LNCaP clone FGC (cell line): ENCODE measurements at regions not wholly inside any gene's neighbourhood (a gene's known extent, or its start where the extent isn't known, plus 50 kb on each side); places are given as distances from the start of the nearest gene placed in this dataset.
"Not testable (repeated sequence)": the region's sequence is repeated elsewhere in the genome, so short reads cannot be mapped to it uniquely, and the experiment has no call there.

Experiments
- DNase-seq: peaks from one replicate; pipeline ENCODE4 v3.0.0-alpha.2; 2011; ENCODE audit warnings: low read depth
- H3K4me3 ChIP-seq: 2 replicates; pipeline ENCODE4 v1.5.1; 2011; ENCODE audit warnings: mild to moderate bottlenecking, low read depth, low read length, control low read depth
- TF ChIP-seq, protein P1 (sequence below): IDR thresholded peaks from 2 replicates; pipeline ENCODE4 v1.5.1; 2012; ENCODE audit warnings: mild to moderate bottlenecking; ENCODE audit not compliant: control insufficient read depth, insufficient read depth; ENCODE audit errors: extremely low read depth

DNA sequence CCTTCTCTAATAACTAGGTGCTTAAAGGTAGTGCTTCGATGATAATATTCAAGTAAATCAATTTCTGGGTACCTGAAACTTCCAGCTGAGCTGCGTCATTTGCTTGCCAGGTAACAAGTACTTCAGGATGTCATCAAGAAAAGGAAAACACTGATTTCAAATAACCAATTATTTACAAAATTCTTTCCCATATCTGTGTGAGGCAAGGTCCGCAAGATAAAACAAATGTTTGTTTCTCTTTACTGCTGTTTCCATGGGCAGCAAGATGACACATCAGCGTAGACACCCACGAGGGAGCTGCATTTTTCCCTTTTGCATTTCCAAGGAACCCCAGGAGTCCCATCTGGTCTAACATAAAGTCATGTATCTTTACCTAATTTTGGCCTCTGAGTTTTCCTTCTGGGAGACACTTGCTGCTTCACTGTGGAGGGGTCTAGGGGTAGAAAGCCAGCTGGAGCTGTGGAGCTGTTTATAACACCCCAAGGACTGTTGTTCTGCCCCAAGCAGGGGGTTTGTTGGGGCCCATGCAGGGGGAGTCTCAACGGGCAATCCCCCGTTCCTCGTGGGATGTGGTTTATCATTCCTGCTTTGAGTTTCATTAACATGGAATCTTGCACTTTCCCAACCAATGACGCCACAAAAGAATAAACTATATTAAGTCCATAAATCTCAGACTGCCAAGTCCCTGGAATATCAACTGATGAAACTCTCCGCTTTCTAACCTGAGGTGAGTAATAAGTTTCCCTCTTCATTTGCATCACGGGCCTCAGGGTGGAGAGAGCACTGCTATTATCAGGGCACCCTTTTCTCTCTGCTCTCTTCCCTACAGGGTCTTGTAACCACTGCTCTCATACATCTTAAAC is 112.8 kb upstream of the PELI2 start:
- H3K4me3 ChIP-seq = no peak overlapping the region
- TF ChIP-seq, protein P1, sequence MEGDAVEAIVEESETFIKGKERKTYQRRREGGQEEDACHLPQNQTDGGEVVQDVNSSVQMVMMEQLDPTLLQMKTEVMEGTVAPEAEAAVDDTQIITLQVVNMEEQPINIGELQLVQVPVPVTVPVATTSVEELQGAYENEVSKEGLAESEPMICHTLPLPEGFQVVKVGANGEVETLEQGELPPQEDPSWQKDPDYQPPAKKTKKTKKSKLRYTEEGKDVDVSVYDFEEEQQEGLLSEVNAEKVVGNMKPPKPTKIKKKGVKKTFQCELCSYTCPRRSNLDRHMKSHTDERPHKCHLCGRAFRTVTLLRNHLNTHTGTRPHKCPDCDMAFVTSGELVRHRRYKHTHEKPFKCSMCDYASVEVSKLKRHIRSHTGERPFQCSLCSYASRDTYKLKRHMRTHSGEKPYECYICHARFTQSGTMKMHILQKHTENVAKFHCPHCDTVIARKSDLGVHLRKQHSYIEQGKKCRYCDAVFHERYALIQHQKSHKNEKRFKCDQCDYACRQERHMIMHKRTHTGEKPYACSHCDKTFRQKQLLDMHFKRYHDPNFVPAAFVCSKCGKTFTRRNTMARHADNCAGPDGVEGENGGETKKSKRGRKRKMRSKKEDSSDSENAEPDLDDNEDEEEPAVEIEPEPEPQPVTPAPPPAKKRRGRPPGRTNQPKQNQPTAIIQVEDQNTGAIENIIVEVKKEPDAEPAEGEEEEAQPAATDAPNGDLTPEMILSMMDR = no peak

DNA sequence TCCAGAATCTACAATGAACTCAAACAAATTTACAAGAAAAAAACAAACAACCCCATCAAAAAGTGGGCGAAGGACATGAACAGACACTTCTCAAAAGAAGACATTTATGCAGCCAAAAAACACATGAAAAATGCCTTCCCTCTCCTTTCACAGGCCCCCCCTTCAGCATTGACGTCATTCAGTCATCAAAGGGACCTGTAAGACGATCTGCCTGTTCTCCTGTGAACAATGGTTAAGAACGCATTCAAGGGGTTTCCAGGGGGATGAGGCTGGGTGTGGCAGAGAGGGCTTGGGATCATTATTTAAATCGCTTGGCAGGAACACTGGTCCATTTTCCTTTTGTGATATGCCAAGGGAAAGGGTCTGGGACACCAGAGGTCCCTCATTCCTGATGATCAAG is 110.7 kb upstream of the PELI2 start:
- DNase-seq, H3K4me3 ChIP-seq: not testable (repeated sequence)

More for the DNA sequence above, 112.8 kb upstream of the PELI2 start:
- no peak for DNase-seq

DNA sequence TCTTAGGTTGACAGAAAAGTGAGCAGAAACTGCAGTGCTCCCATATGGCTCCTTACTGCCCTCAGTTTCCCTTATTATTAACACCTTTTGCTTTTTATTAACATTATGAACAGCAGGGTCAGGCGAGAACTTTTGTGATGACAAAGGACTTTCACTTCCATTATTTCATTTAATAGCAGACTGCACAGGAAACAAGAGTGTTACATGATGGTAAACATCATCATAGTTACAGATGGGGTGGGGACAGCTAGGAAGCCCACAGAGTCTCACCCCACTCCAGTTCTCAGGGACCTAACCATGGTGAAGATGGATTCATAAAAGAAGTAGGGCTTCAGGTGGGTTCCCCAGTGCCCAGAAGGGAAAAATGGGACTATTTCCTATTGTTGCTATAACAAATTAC is 110.1 kb upstream of the PELI2 start:
- TF ChIP-seq, protein P1 = no peak
- no peak overlapping the region for H3K4me3 ChIP-seq
- DNase-seq = no peak

DNA sequence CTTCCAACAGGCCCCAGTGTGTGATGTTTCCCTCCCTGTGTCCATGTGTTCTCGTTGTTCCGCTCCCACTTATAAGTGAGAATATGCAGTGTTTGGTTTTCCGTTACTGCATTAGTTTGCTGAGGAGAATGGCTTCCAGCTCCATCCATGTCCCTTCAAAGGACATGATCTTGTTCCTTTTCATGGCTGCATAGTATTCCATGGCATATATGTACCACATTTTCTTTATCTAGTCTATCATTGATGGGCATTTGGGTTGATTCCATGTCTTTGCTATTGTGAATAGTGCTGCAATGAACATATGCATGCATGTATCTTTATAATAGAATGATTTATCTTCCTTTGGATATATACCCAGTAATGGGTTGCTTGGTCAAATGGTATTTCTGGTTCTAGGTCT is 109.5 kb upstream of the PELI2 start:
- not testable (repeated sequence) for H3K4me3 ChIP-seq, DNase-seq

DNA sequence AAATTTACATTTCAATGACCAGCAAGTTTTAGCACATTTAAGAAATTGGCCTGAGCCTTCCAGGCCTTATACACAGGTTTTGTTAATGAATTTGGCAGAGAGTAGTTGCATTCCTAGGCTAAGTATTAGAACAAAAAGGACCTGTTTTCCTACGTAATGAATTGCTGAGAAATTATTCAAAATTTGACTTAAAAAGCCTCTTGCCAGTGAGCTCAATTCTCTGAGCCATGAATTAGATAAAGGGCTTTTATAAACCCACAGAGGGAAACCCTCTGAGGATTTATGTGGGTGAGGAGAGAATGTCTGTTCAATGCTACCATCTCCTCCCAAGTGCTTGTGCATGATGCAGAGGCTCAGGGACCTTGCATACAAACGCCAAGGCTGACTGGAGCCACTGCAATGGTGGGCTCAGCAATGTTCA is 94.5 kb upstream of the PELI2 start:
- TF ChIP-seq, protein P1 = no peak

DNA sequence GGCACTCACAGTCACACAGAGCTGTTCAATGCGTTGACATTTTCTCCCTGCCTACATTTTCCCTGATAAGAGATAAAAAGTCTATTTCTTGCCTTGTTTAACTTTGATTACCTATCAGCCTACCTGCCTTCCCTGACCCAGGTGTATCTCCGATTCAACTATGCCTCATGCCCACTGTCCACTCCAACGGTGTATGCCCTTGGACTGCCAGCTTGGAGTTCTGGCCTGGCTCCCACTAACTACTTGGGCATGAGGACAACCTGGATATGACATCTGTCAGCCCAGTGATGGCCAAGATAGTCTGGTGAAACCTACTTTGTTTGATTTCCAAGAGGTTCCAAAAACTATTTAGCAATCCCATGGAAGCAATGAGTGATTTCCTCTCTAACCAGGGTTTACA is 93.0 kb upstream of the PELI2 start:
- H3K4me3 ChIP-seq = no peak overlapping the region
- TF ChIP-seq, protein P1 = no peak
- DNase-seq = no peak

More for the DNA sequence above, 94.5 kb upstream of the PELI2 start:
- no peak for DNase-seq
- no peak overlapping the region for H3K4me3 ChIP-seq

DNA sequence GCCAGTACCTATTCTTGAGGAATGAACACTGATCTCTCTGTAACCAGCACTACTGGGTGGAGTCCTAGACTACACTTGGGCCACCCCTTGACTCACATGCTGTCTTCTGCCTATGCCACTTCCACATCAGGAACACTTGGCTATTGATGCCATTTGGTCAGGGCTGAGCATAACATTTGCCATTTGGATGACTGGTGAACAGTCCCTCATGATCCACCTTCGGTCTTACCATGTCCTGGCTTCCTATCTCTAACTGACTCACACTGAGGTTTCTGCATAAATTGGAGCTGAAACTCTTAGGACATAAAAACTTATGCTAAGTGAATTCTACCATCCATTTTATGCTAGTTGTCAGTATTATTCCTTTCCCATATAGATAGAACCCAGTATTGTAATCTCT is 91.7 kb upstream of the PELI2 start:
- no peak for DNase-seq
- H3K4me3 ChIP-seq = no peak overlapping the region
- TF ChIP-seq, protein P1 = no peak

DNA sequence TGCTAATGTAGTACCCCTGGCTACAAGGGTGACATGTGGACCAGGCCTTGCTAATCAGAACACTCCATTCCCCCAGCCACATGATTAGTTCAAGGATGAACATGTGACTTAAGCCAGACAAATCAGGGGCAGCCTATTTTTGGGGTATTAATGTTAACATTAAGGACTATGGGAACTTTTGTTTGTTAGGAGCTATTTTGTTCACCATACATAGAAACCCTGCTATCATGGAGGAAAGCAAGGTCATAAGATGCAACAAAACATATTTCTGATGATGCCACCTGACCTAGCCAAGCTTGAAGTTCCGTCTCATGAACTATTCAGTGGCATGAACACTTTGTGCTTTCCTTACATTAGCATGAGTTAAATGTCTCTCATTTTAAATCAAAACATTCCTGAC is 90.8 kb upstream of the PELI2 start:
- DNase-seq = no peak
- TF ChIP-seq, protein P1 = no peak
- H3K4me3 ChIP-seq = no peak overlapping the region
